Brain microvascular endothelial cell (primary cell): ENCODE measurements at regions not wholly inside any gene's neighbourhood (a gene's known extent, or its start where the extent isn't known, plus 50 kb on each side); places are given as distances from the start of the nearest gene placed in this dataset.

ENCODE experiments used
- DNase-seq: peaks from one replicate; pipeline ENCODE4 v3.0.0-alpha.2; 2020
- H3K27ac ChIP-seq: fragments of 250-450 bp; sonication (Bioruptor Pico); 2 replicates; pipeline ENCODE4 v1.5.1; 2020; ENCODE audit warnings: mild to moderate bottlenecking, moderate library complexity
- H3K27me3 ChIP-seq: fragments of 250-450 bp; sonication (Bioruptor Pico); replicated peaks from 2 replicates; pipeline ENCODE4 v1.5.1; 2020; ENCODE audit warnings: mild to moderate bottlenecking
- H3K36me3 ChIP-seq: fragments of 250-450 bp; sonication (Bioruptor Pico); replicated peaks from 2 replicates; pipeline ENCODE4 v1.5.1; 2020; ENCODE audit warnings: mild to moderate bottlenecking
- H3K4me3 ChIP-seq: 2 replicates; pipeline ENCODE4 v1.5.1; 2011; ENCODE audit warnings: low read depth, mild to moderate bottlenecking, control low read depth, low read length, moderate library complexity
- CTCF ChIP-seq: IDR thresholded peaks from 2 replicates; pipeline ENCODE4 v1.5.1; 2011; ENCODE audit warnings: low read depth, mild to moderate bottlenecking, moderate library complexity, low read length, control low read depth, inconsistent platforms; ENCODE audit errors: missing control alignments
- in situ Hi-C: cut with HindIII; loops from 2 replicates; pipeline ENCODE4 v1.10.0; 2017; ENCODE audit warnings: low sequenced_read_pairs, low pct_ligation_motif_present

GRCh38 chr10:128814782-128815181 lies 652.3 kb upstream of the MGMT start:
- no peak for DNase-seq
- Histone ChIP-seq H3K27me3 (no peaks in the 10 kb centered on the region), H3K36me3 (no peaks in the 10 kb centered on the region), H3K4me3 (no peak overlapping the region), H3K27ac (no peak overlapping the region)
- no peak for TF ChIP-seq CTCF
- in situ Hi-C loops, result no loop called here

GRCh38 chr10:128816726-128817125 lies 650.3 kb upstream of the MGMT start:
- no peak for DNase-seq
- TF ChIP-seq CTCF, result no peak
- Histone ChIP-seq H3K4me3 (no peak overlapping the region), H3K36me3 (no peaks in the 10 kb centered on the region), H3K27me3 (no peaks in the 10 kb centered on the region), H3K27ac (no peak overlapping the region)
- in situ Hi-C loops, result no loop called here

- Histone ChIP-seq H3K27me3 (no peaks in the 10 kb centered on the region), H3K36me3 (no peaks in the 10 kb centered on the region), H3K27ac (no peak overlapping the region), H3K4me3 (no peak overlapping the region)
- in situ Hi-C loops, result no loop called here
- no peak for TF ChIP-seq CTCF
- DNase-seq, result no peak
These were observed 649.4 kb upstream of the MGMT start for GRCh38 chr10:128817636-128818035.

- no peaks in the 10 kb centered on the region for H3K36me3 ChIP-seq
- DNase-seq, result no peak
- H3K4me3 ChIP-seq, result no peak overlapping the region
- no peak overlapping the region for H3K27ac ChIP-seq
- no peak for TF ChIP-seq CTCF
- in situ Hi-C loops, result no loop called here
- H3K27me3 ChIP-seq, result no peaks in the 10 kb centered on the region
These were observed 646.4 kb upstream of the MGMT start for GRCh38 chr10:128820663-128821062.

- H3K36me3 ChIP-seq, result no peaks in the 10 kb centered on the region
- in situ Hi-C loops, result no loop called here
- no peak for TF ChIP-seq CTCF
- no peak overlapping the region for H3K27ac ChIP-seq
- H3K4me3 ChIP-seq, result no peak overlapping the region
- no peaks in the 10 kb centered on the region for H3K27me3 ChIP-seq
- DNase-seq, result no peak
These were observed 643.8 kb upstream of the MGMT start for GRCh38 chr10:128823201-128823600.

- Histone ChIP-seq H3K36me3 (no peaks in the 10 kb centered on the region), H3K27ac (no peak overlapping the region), H3K4me3 (no peak overlapping the region), H3K27me3 (no peaks in the 10 kb centered on the region)
- no peak for TF ChIP-seq CTCF
- no peak for DNase-seq
- in situ Hi-C loops, result no loop called here
These were observed 641.4 kb upstream of the MGMT start for GRCh38 chr10:128825626-128826025.
